DOHH2 (cell line): ENCODE measurements at regions not wholly inside any gene's neighbourhood (a gene's known extent, or its start where the extent isn't known, plus 50 kb on each side); places are given as distances from the start of the nearest gene placed in this dataset.

ENCODE experiments used
- EZH2phosphoT487 ChIP-seq: fragments of 200-600 bp; sonication (generic); IDR thresholded peaks from 2 replicates; pipeline ENCODE4 v1.6.1; 2017; ENCODE audit warnings: borderline replicate concordance, mild to moderate bottlenecking, antibody characterized with exemption, low read length, moderate library complexity, mixed read lengths
- TF ChIP-seq, protein P1 (sequence below): fragments of 200-600 bp; sonication (generic); IDR thresholded peaks from one replicate; pipeline ENCODE4 v1.5.1; 2014; ENCODE audit warnings: antibody characterized with exemption, mild to moderate bottlenecking, low read depth, low read length; ENCODE audit not compliant: poor library complexity, severe bottlenecking

DNA sequence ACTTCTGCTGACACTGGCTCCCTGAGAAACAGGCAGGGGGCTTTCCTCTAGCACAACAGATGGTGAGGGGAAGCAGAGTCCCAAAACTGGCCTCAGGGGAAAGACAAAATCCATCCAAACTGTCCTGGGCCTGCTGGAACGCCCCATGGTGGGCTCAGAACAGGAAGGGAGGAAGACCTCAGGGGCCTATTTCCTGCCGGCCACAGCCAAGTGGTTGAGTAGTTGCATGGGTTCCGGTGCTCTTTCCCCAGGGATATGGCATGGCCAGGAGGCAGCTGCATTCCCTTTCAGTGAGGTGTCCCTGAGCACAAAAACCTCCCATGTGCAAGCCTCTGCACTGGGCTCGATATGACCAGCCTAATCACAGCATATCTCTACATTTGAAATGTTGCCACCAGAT lies 303.0 kb upstream of the IRX5 start:
- TF ChIP-seq, protein P1, sequence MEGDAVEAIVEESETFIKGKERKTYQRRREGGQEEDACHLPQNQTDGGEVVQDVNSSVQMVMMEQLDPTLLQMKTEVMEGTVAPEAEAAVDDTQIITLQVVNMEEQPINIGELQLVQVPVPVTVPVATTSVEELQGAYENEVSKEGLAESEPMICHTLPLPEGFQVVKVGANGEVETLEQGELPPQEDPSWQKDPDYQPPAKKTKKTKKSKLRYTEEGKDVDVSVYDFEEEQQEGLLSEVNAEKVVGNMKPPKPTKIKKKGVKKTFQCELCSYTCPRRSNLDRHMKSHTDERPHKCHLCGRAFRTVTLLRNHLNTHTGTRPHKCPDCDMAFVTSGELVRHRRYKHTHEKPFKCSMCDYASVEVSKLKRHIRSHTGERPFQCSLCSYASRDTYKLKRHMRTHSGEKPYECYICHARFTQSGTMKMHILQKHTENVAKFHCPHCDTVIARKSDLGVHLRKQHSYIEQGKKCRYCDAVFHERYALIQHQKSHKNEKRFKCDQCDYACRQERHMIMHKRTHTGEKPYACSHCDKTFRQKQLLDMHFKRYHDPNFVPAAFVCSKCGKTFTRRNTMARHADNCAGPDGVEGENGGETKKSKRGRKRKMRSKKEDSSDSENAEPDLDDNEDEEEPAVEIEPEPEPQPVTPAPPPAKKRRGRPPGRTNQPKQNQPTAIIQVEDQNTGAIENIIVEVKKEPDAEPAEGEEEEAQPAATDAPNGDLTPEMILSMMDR = no peak
- TF ChIP-seq EZH2phosphoT487 = no peak
